Mucosa of descending colon (tissue), 3 donors: ENCODE measurements at regions not wholly inside any gene's neighbourhood (a gene's known extent, or its start where the extent isn't known, plus 50 kb on each side); places are given as distances from the start of the nearest gene placed in this dataset.

ENCODE experiments used
- ATAC-seq: fragments of 200-7000 bp; cut with Tn5 transposase; one replicate; pipeline ENCODE4 v1.9.1; 2020; ENCODE audit warnings: mild to moderate bottlenecking, moderate library complexity
- DNase-seq, 3 donors: peaks; one replicate each; pipeline ENCODE4 v3.0.0-alpha.2; 2020
- H3K36me3 ChIP-seq: fragments of 200-600 bp; one replicate; pipeline ENCODE4 v1.8.0; 2021; ENCODE audit warnings: low read depth, mild to moderate bottlenecking
- H3K4me1 ChIP-seq: fragments of 200-600 bp; one replicate; pipeline ENCODE4 v1.8.0; 2021; ENCODE audit warnings: low read depth, mild to moderate bottlenecking
- H3K4me3 ChIP-seq: fragments of 200-600 bp; one replicate; pipeline ENCODE4 v1.8.0; 2021; ENCODE audit warnings: mild to moderate bottlenecking
- H3K9me3 ChIP-seq: fragments of 200-600 bp; one replicate; pipeline ENCODE4 v1.8.0; 2021; ENCODE audit warnings: mild to moderate bottlenecking
- intact Hi-C, 2 donors: fragments of 100-400 bp; cut with DNase I in 1 of 2; cut with micrococcal nuclease in 1 of 2; formaldehyde crosslinking; loops; one replicate each; pipeline versions ENCODE4 v1.11.0 to v1.11.1; 2022; cut with DNase I, micrococcal nuclease
- TF ChIP-seq, protein P1 (sequence below): fragments of 200-600 bp; IDR thresholded peaks from one replicate; pipeline ENCODE4 v1.8.0; 2022; ENCODE audit warnings: antibody characterized with exemption, mild to moderate bottlenecking
- donor health status: DM: no; HTN: no; CAD: no; lungs with moderate emphysema.
- donor health status: DM: no; HTN: no; CAD: no.
- donor health status: DM: no; HTN: yes; CAD: no.

DNA sequence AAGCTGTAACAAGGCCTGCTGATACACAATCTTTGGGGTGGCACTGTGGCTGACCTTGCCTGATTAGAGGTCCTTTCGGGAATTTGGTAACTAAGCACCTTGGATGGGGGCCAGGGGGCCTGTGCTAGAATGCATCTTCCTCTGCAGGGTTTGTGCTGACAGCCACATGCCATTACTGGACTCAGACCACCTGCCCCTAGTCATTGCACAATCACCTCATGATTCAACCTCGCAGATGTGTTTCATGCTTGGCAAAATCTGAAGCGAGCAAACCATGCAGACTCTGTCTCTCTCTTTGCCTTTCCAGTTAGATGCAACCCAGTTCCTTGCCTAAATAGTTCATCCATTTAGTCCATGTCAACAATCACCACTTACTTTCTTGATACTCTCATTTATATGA, 96.5 kb upstream of the ERCC6L2 start:
- Histone ChIP-seq H3K4me1 (no peaks in the 10 kb centered on the region), H3K9me3 (no peaks in the 10 kb centered on the region), H3K36me3 (no peaks in the 10 kb centered on the region), H3K4me3 (no peak overlapping the region)
- ATAC-seq (peak; percentile 39), DNase-seq (peak in 1 of 3 donors; percentile 42)
- intact Hi-C loops: no loop called here
- TF ChIP-seq, protein P1, sequence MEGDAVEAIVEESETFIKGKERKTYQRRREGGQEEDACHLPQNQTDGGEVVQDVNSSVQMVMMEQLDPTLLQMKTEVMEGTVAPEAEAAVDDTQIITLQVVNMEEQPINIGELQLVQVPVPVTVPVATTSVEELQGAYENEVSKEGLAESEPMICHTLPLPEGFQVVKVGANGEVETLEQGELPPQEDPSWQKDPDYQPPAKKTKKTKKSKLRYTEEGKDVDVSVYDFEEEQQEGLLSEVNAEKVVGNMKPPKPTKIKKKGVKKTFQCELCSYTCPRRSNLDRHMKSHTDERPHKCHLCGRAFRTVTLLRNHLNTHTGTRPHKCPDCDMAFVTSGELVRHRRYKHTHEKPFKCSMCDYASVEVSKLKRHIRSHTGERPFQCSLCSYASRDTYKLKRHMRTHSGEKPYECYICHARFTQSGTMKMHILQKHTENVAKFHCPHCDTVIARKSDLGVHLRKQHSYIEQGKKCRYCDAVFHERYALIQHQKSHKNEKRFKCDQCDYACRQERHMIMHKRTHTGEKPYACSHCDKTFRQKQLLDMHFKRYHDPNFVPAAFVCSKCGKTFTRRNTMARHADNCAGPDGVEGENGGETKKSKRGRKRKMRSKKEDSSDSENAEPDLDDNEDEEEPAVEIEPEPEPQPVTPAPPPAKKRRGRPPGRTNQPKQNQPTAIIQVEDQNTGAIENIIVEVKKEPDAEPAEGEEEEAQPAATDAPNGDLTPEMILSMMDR: no peak

DNA sequence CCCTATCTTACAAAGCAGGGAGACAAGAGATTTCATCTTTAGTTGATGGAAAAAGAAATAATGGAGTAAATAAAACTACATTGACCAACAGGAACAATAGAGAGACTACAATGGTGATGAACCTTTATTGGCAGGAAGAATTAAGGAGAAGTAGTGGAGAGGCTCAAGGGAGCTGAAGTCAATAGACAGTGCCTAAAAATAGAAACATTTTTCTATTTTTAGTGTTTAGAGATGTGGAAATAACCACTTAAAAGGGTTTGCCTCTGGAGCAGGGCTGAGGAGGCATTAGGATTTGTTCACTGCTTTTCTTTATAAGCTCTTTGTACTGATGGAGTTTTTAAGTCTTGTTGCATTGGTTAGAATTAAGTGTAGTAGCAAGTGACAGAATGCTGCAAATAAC, 98.4 kb upstream of the ERCC6L2 start:
- Histone ChIP-seq H3K4me3 (no peak overlapping the region), H3K9me3 (no peaks in the 10 kb centered on the region), H3K36me3 (no peaks in the 10 kb centered on the region), H3K4me1 (peaks cover 6% of the 10 kb centered on the region)
- TF ChIP-seq, protein P1: no peak
- ATAC-seq: no peak
- DNase-seq: no peak
- intact Hi-C loops: no loop called here

DNA sequence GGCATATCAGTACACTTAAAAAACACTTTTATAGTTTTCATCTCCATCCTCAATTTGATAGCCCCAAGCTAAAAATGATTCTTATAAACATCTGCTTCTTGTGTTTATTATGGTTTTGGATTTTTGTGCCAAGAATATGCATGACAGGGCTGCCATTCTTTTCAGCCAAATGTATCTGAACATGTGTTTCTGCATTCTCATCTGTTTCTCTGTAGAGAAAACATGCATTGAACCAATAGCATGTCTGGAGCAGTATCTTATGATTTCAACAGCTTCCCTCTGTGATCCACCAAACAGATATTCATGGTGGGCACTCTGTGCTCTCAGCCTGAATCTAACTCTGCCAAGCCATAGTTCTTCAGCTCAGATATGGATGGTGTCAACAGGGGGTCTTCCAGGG, 99.3 kb upstream of the ERCC6L2 start:
- Histone ChIP-seq H3K9me3 (no peaks in the 10 kb centered on the region), H3K4me1 (peaks cover 10% of the 10 kb centered on the region), H3K36me3 (no peaks in the 10 kb centered on the region), H3K4me3 (no peak overlapping the region)
- intact Hi-C loops: no loop called here
- DNase-seq (no peak), ATAC-seq (no peak)
- TF ChIP-seq, protein P1: no peak

DNA sequence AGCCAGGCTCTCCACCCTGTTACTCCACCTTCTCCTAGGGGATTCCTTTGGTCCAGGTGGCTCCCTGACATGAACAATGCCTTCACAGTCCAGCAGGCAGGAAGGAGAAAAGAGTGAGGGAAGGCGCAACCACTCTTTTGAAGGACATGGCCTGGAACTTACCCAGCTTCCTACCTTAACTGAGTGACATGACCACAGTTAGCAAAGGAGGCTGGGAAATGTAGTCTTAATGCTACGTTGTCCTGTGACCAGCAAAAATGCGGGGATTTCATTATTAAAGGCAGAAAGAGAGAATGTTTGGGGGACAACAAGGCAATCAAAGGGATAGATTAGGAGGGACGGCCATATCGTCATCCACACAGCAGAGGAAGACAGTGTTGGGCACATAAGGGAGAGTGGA, 100.3 kb upstream of the ERCC6L2 start:
- H3K9me3 ChIP-seq: no peaks in the 10 kb centered on the region
- no peak overlapping the region for H3K4me3 ChIP-seq
- intact Hi-C loops: no loop called here
- no peak for DNase-seq
- TF ChIP-seq, protein P1: no peak
- peaks cover 10% of the 10 kb centered on the region for H3K4me1 ChIP-seq
- H3K36me3 ChIP-seq: no peaks in the 10 kb centered on the region
- ATAC-seq: no peak

DNA sequence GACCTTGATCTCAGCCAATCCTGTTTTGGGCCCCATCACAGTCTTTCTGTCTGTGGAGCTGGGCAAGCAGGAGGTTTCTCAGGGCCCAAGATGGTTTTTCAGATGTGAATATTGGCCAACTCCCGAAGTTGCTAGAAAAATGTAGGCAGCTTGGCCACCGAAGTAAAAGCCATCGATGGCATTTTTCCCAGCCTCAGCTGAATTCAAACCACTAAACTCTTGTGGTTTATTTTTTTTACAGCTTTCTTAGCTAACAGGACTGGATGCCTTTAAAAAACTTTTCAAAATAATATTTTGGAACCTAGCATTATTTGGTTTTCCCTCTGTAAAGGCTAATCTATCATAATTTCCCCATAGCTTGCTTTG, 102.5 kb upstream of the ERCC6L2 start:
- no peaks in the 10 kb centered on the region for H3K36me3 ChIP-seq
- ATAC-seq (no peak), DNase-seq (no peak)
- H3K4me3 ChIP-seq: no peak overlapping the region
- TF ChIP-seq, protein P1: no peak
- H3K4me1 ChIP-seq: peaks cover 13% of the 10 kb centered on the region
- H3K9me3 ChIP-seq: no peaks in the 10 kb centered on the region
- intact Hi-C loops: no loop called here
